Neural cell (in vitro differentiated cells): ENCODE measurements at regions not wholly inside any gene's neighbourhood (a gene's known extent, or its start where the extent isn't known, plus 50 kb on each side); places are given as distances from the start of the nearest gene placed in this dataset.

Source experiments
- H2AFZ ChIP-seq: fragments of 200-600, 300-800 bp; sonication (generic), shearing (Covaris generic); 2 replicates; pipeline ENCODE4 v1.6.0; 2014; ENCODE audit warnings: low read depth, mild to moderate bottlenecking, antibody characterized with exemption, low read length, moderate library complexity
- H3F3A ChIP-seq: fragments of 200-600 bp; shearing (Covaris generic); 2 replicates; pipeline ENCODE4 v1.6.1; 2016; ENCODE audit warnings: mild to moderate bottlenecking, moderate library complexity, mixed read lengths, antibody characterized with exemption, low read length; ENCODE audit not compliant: insufficient read depth, poor library complexity, severe bottlenecking
- H3K27ac ChIP-seq: fragments of 200-600, 300-800 bp; sonication (generic), shearing (Covaris generic); 2 replicates; pipeline ENCODE4 v1.5.1; 2014; ENCODE audit warnings: mild to moderate bottlenecking, low read length, moderate library complexity
- H3K27me3 ChIP-seq: fragments of 300-800, 200-600 bp; sonication (generic), shearing (Covaris generic); 2 replicates; pipeline ENCODE4 v1.6.0; 2014; ENCODE audit warnings: mild to moderate bottlenecking, low read depth, low read length, moderate library complexity; ENCODE audit not compliant: insufficient read depth
- H3K36me3 ChIP-seq: fragments of 300-800, 200-600 bp; sonication (generic), shearing (Covaris generic); 2 replicates; pipeline ENCODE4 v1.5.1; 2014; ENCODE audit warnings: mild to moderate bottlenecking, antibody characterized with exemption, low read length, moderate library complexity; ENCODE audit not compliant: insufficient read depth
- H3K4me2 ChIP-seq: fragments of 300-800, 200-600 bp; sonication (generic), shearing (Covaris generic); 2 replicates; pipeline ENCODE4 v1.6.0; 2014; ENCODE audit warnings: mild to moderate bottlenecking, low read length
- H3K4me3 ChIP-seq: fragments of 300-800, 200-600 bp; sonication (generic), shearing (Covaris generic); 2 replicates; pipeline ENCODE4 v1.5.1; 2014; ENCODE audit warnings: mild to moderate bottlenecking, low read length, moderate library complexity
- H3K79me2 ChIP-seq: fragments of 200-600 bp; shearing (Covaris generic); replicated peaks from 2 replicates; pipeline ENCODE4 v1.6.0; 2014; ENCODE audit warnings: mild to moderate bottlenecking, low read length, moderate library complexity; ENCODE audit not compliant: insufficient read depth
- H3K9ac ChIP-seq: fragments of 300-800, 200-600 bp; sonication (generic), shearing (Covaris generic); 2 replicates; pipeline ENCODE4 v1.6.1; 2016; ENCODE audit warnings: mild to moderate bottlenecking, low read length, mixed read lengths
- H3K9me2 ChIP-seq: fragments of 200-600 bp; shearing (Covaris generic); 2 replicates; pipeline ENCODE4 v1.6.1; 2016; ENCODE audit warnings: mild to moderate bottlenecking, low read length, mixed read lengths; ENCODE audit not compliant: insufficient read depth
- H3K9me3 ChIP-seq: fragments of 200-600, 300-800 bp; sonication (generic), shearing (Covaris generic); 2 replicates; pipeline ENCODE4 v1.6.1; 2016; ENCODE audit warnings: mild to moderate bottlenecking, mixed run types, low read length, moderate library complexity, mixed read lengths
- H4K20me1 ChIP-seq: fragments of 200-600 bp; shearing (Covaris generic); 2 replicates; pipeline ENCODE4 v1.6.1; 2016; ENCODE audit warnings: mild to moderate bottlenecking, mixed run types; ENCODE audit not compliant: insufficient read depth
- CTCF ChIP-seq: fragments of 450-650 bp; IDR thresholded peaks from 2 replicates; pipeline ENCODE4 v1.5.1; 2014; ENCODE audit warnings: antibody characterized with exemption, mild to moderate bottlenecking, moderate library complexity; ENCODE audit not compliant: poor library complexity, severe bottlenecking
- EP300 ChIP-seq: fragments of 450-650 bp; conservative IDR thresholded peaks from 2 replicates; pipeline ENCODE4 v1.6.1; 2014; ENCODE audit warnings: antibody characterized with exemption, mild to moderate bottlenecking, moderate library complexity; ENCODE audit not compliant: poor library complexity, severe bottlenecking
- EZH2 ChIP-seq: fragments of 200-600, 300-800 bp; shearing (Covaris generic), sonication (generic); IDR thresholded peaks from 2 replicates; pipeline ENCODE4 v1.6.1; 2014; ENCODE audit warnings: antibody characterized with exemption, low read length, borderline replicate concordance, mild to moderate bottlenecking; ENCODE audit not compliant: insufficient read depth, poor library complexity, severe bottlenecking
- MXI1 ChIP-seq: fragments of 450-650 bp; conservative IDR thresholded peaks from 2 replicates; pipeline ENCODE4 v1.6.1; 2014; ENCODE audit warnings: antibody characterized with exemption, mild to moderate bottlenecking; ENCODE audit not compliant: poor library complexity, severe bottlenecking
- POLR2AphosphoS5 ChIP-seq: IDR thresholded peaks from 2 replicates; pipeline ENCODE4 v1.6.1; 2012
- RAD21 ChIP-seq: fragments of 450-650 bp; conservative IDR thresholded peaks from 2 replicates; pipeline ENCODE4 v1.6.1; 2014; ENCODE audit warnings: antibody characterized with exemption, mild to moderate bottlenecking, moderate library complexity
- SMC3 ChIP-seq: fragments of 450-650 bp; conservative IDR thresholded peaks from 2 replicates; pipeline ENCODE4 v1.6.1; 2014; ENCODE audit warnings: antibody characterized with exemption, mild to moderate bottlenecking, moderate library complexity; ENCODE audit not compliant: poor library complexity
- TAF1 ChIP-seq: IDR thresholded peaks from 2 replicates; pipeline ENCODE4 v1.6.1; 2012; ENCODE audit warnings: low read depth
- TF ChIP-seq, protein P1 (sequence below): IDR thresholded peaks from 2 replicates; pipeline ENCODE4 v1.6.1; 2012; ENCODE audit warnings: borderline replicate concordance

GRCh38 chr4:8698341-8699062 lies 105.9 kb downstream of the CPZ start:
- H3K9me3 ChIP-seq, result no peaks in the 10 kb centered on the region
- H3K4me2 ChIP-seq, result no peak overlapping the region
- no peaks in the 10 kb centered on the region for H3K36me3 ChIP-seq
- H3K79me2 ChIP-seq, result no peaks in the 10 kb centered on the region
- no peak overlapping the region for H3K9ac ChIP-seq
- H2AFZ ChIP-seq, result no peak overlapping the region
- H3F3A ChIP-seq, result no peaks in the 10 kb centered on the region
- no peaks in the 10 kb centered on the region for H4K20me1 ChIP-seq
- no peaks in the 10 kb centered on the region for H3K27me3 ChIP-seq
- TF ChIP-seq MXI1 (no peak), EZH2 (no peak), SMC3 (no peak), POLR2AphosphoS5 (no peak), CTCF (no peak), RAD21 (no peak), TAF1 (no peak), EP300 (no peak)
- TF ChIP-seq, protein P1, sequence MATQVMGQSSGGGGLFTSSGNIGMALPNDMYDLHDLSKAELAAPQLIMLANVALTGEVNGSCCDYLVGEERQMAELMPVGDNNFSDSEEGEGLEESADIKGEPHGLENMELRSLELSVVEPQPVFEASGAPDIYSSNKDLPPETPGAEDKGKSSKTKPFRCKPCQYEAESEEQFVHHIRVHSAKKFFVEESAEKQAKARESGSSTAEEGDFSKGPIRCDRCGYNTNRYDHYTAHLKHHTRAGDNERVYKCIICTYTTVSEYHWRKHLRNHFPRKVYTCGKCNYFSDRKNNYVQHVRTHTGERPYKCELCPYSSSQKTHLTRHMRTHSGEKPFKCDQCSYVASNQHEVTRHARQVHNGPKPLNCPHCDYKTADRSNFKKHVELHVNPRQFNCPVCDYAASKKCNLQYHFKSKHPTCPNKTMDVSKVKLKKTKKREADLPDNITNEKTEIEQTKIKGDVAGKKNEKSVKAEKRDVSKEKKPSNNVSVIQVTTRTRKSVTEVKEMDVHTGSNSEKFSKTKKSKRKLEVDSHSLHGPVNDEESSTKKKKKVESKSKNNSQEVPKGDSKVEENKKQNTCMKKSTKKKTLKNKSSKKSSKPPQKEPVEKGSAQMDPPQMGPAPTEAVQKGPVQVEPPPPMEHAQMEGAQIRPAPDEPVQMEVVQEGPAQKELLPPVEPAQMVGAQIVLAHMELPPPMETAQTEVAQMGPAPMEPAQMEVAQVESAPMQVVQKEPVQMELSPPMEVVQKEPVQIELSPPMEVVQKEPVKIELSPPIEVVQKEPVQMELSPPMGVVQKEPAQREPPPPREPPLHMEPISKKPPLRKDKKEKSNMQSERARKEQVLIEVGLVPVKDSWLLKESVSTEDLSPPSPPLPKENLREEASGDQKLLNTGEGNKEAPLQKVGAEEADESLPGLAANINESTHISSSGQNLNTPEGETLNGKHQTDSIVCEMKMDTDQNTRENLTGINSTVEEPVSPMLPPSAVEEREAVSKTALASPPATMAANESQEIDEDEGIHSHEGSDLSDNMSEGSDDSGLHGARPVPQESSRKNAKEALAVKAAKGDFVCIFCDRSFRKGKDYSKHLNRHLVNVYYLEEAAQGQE, result no peak
- no peak overlapping the region for H3K4me3 ChIP-seq
- no peaks in the 10 kb centered on the region for H3K9me2 ChIP-seq
- no peak overlapping the region for H3K27ac ChIP-seq

DNA sequence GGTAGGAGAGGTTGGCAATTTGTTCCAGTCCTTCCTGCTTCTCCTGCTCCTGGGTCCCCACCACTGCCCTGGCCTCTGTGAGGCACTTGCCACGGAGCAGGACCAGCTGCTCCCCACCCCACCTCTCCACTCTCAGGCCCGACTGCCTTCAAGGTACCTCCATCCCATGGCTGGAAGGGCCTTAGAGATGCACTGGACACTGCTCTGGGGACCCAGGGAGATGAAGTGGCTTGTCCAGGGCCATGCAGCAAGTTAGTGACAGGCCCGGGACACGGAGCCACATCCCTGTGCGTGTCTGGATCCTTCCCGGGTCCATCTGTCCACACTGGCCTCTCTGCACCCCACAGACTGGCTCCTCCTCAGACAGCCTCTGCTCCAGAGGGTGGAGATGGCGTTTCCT lies 105.3 kb downstream of the CPZ start:
- no peaks in the 10 kb centered on the region for H3K36me3 ChIP-seq
- no peak overlapping the region for H3K4me3 ChIP-seq
- H3F3A ChIP-seq, result no peaks in the 10 kb centered on the region
- TF ChIP-seq EP300 (no peak), SMC3 (no peak), CTCF (no peak)
- TF ChIP-seq, protein P1, result no peak
- no peaks in the 10 kb centered on the region for H3K9me3 ChIP-seq
- H2AFZ ChIP-seq, result no peak overlapping the region
- no peak overlapping the region for H3K27ac ChIP-seq
- no peaks in the 10 kb centered on the region for H3K27me3 ChIP-seq
- no peaks in the 10 kb centered on the region for H4K20me1 ChIP-seq
- H3K79me2 ChIP-seq, result no peaks in the 10 kb centered on the region
- no peak overlapping the region for H3K4me2 ChIP-seq
- no peak overlapping the region for H3K9ac ChIP-seq
- H3K9me2 ChIP-seq, result no peaks in the 10 kb centered on the region
